ENCODE measurements at regions not wholly inside any gene's neighbourhood (a gene's known extent, or its start where the extent isn't known, plus 50 kb on each side); places are given as distances from the start of the nearest gene placed in this dataset.

GRCh38 chr1:115227346-115228082 is 110.5 kb downstream of the NGF start:
- no peak overlapping the region for H3K4me2 ChIP-seq (ENCODE audit: low read length)
- no peaks in the 10 kb centered on the region for H3K9me2 ChIP-seq (replicated peaks; ENCODE audit: control insufficient read depth, low read length)
- no peaks in the 10 kb centered on the region for H3K36me3 ChIP-seq (ENCODE audit: control insufficient read depth, low read length)
- H3K4me3 ChIP-seq (ENCODE audit: low read length): no peak overlapping the region
- H3K79me2 ChIP-seq (ENCODE audit: control insufficient read depth, low read length): no peaks in the 10 kb centered on the region
- H3K27me3 ChIP-seq (ENCODE audit: control insufficient read depth, low read length): 0 out of 2 replicates have a peak, but pooled peaks cover 2% of the 10 kb centered on the region
- no peaks in the 10 kb centered on the region for H3F3A ChIP-seq (ENCODE audit: control insufficient read depth, insufficient read depth)
- H3K9me3 ChIP-seq (ENCODE audit: control insufficient read depth, insufficient read depth, low read length): no peaks in the 10 kb centered on the region
- no peak overlapping the region for H3K27ac ChIP-seq (ENCODE audit: low read depth, low read length)
- no peak for TF ChIP-seq EZH2phosphoT487 (IDR thresholded peaks at IDR 0.05; ENCODE audit: borderline replicate concordance, low read length)
- TF ChIP-seq CTCF (IDR thresholded peaks at IDR 0.05; ENCODE audit: low read depth, low read length, poor library complexity, severe bottlenecking): no peak
- H4K20me1 ChIP-seq (ENCODE audit: control insufficient read depth, insufficient read depth, low read depth, low read length): no peaks in the 10 kb centered on the region
- no peaks in the 10 kb centered on the region for H3K4me1 ChIP-seq (ENCODE audit: control insufficient read depth, low read length)

- no peak overlapping the region for H3K27ac ChIP-seq (ENCODE audit: low read depth, low read length)
- no peaks in the 10 kb centered on the region for H3K9me3 ChIP-seq (ENCODE audit: control insufficient read depth, insufficient read depth, low read length)
- no peaks in the 10 kb centered on the region for H3K36me3 ChIP-seq (ENCODE audit: control insufficient read depth, low read length)
- no peaks in the 10 kb centered on the region for H3F3A ChIP-seq (ENCODE audit: control insufficient read depth, insufficient read depth)
- H3K4me1 ChIP-seq (ENCODE audit: control insufficient read depth, low read length): no peaks in the 10 kb centered on the region
- no peaks in the 10 kb centered on the region for H4K20me1 ChIP-seq (ENCODE audit: control insufficient read depth, insufficient read depth, low read depth, low read length)
- H3K4me3 ChIP-seq (ENCODE audit: low read length): no peak overlapping the region
- H3K4me2 ChIP-seq (ENCODE audit: low read length): no peak overlapping the region
- no peaks in the 10 kb centered on the region for H3K79me2 ChIP-seq (ENCODE audit: control insufficient read depth, low read length)
- H3K27me3 ChIP-seq (ENCODE audit: control insufficient read depth, low read length): 0 out of 2 replicates have a peak, but pooled peaks cover 2% of the 10 kb centered on the region
- H3K9me2 ChIP-seq (replicated peaks; ENCODE audit: control insufficient read depth, low read length): no peaks in the 10 kb centered on the region
- TF ChIP-seq EZH2phosphoT487 (IDR thresholded peaks at IDR 0.05; ENCODE audit: borderline replicate concordance, low read length) (no peak), CTCF (IDR thresholded peaks at IDR 0.05; ENCODE audit: low read depth, low read length, poor library complexity, severe bottlenecking) (no peak)
Observed at GRCh38 chr1:115225993-115226685, 111.9 kb downstream of the NGF start.

GRCh38 chr1:115224636-115225035 is 113.4 kb downstream of the NGF start:
- Histone ChIP-seq H3K4me2 (ENCODE audit: low read length) (no peak overlapping the region), H4K20me1 (ENCODE audit: control insufficient read depth, insufficient read depth, low read depth, low read length) (no peaks in the 10 kb centered on the region), H3K4me1 (ENCODE audit: control insufficient read depth, low read length) (no peaks in the 10 kb centered on the region), H3K79me2 (ENCODE audit: control insufficient read depth, low read length) (no peaks in the 10 kb centered on the region), H3K27ac (ENCODE audit: low read depth, low read length) (no peak overlapping the region), H3K4me3 (ENCODE audit: low read length) (no peak overlapping the region), H3K27me3 (ENCODE audit: control insufficient read depth, low read length) (0 out of 2 replicates have a peak, but pooled peaks cover 2% of the 10 kb centered on the region), H3K36me3 (ENCODE audit: control insufficient read depth, low read length) (no peaks in the 10 kb centered on the region), H3F3A (ENCODE audit: control insufficient read depth, insufficient read depth) (no peaks in the 10 kb centered on the region), H3K9me2 (replicated peaks; ENCODE audit: control insufficient read depth, low read length) (no peaks in the 10 kb centered on the region), H3K9me3 (ENCODE audit: control insufficient read depth, insufficient read depth, low read length) (no peaks in the 10 kb centered on the region)
- TF ChIP-seq EZH2phosphoT487 (IDR thresholded peaks at IDR 0.05; ENCODE audit: borderline replicate concordance, low read length) (no peak), CTCF (IDR thresholded peaks at IDR 0.05; ENCODE audit: low read depth, low read length, poor library complexity, severe bottlenecking) (no peak)

Data from DOHH2 (cell line).